DND-41 (cell line): ENCODE measurements at regions not wholly inside any gene's neighbourhood (a gene's known extent, or its start where the extent isn't known, plus 50 kb on each side); places are given as distances from the start of the nearest gene placed in this dataset.

ENCODE experiments used
- EZH2 ChIP-seq: IDR thresholded peaks from 3 replicates; pipeline ENCODE4 v1.6.1; 2012; ENCODE audit warnings: borderline replicate concordance, low read depth, mild to moderate bottlenecking, moderate library complexity, low read length, inconsistent platforms; ENCODE audit not compliant: severe bottlenecking
- TF ChIP-seq, protein P1 (sequence below): IDR thresholded peaks from 2 replicates; pipeline ENCODE4 v1.5.1; 2012; ENCODE audit warnings: borderline replicate concordance, low read length, moderate library complexity, mild to moderate bottlenecking; ENCODE audit not compliant: poor library complexity, severe bottlenecking; ENCODE audit errors: extremely low read depth

- TF ChIP-seq EZH2 = no peak
- TF ChIP-seq, protein P1, sequence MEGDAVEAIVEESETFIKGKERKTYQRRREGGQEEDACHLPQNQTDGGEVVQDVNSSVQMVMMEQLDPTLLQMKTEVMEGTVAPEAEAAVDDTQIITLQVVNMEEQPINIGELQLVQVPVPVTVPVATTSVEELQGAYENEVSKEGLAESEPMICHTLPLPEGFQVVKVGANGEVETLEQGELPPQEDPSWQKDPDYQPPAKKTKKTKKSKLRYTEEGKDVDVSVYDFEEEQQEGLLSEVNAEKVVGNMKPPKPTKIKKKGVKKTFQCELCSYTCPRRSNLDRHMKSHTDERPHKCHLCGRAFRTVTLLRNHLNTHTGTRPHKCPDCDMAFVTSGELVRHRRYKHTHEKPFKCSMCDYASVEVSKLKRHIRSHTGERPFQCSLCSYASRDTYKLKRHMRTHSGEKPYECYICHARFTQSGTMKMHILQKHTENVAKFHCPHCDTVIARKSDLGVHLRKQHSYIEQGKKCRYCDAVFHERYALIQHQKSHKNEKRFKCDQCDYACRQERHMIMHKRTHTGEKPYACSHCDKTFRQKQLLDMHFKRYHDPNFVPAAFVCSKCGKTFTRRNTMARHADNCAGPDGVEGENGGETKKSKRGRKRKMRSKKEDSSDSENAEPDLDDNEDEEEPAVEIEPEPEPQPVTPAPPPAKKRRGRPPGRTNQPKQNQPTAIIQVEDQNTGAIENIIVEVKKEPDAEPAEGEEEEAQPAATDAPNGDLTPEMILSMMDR = no peak
These were observed 1027.2 kb upstream of the ACVR2A start for GRCh38 chr2:146817613-146818012.
